HL-60 (cell line): ENCODE measurements at regions not wholly inside any gene's neighbourhood (a gene's known extent, or its start where the extent isn't known, plus 50 kb on each side); places are given as distances from the start of the nearest gene placed in this dataset.

Experiments used
- DNase-seq, 2 experiments: peaks; one replicate each; pipeline ENCODE4 v3.0.0-alpha.2; 2010 to 2020; ENCODE audit warnings: low read depth in 1 of 2, low spot score in 1 of 2
- H3K27ac ChIP-seq: fragments of 250-450 bp; sonication (Bioruptor Pico); replicated peaks from 2 replicates; pipeline ENCODE4 v1.5.1; 2020; ENCODE audit warnings: mild to moderate bottlenecking, moderate library complexity
- H3K27me3 ChIP-seq: fragments of 250-450 bp; sonication (Bioruptor Pico); 2 replicates; pipeline ENCODE4 v1.5.1; 2021; ENCODE audit warnings: mild to moderate bottlenecking, moderate library complexity; ENCODE audit not compliant: insufficient read depth, poor library complexity, severe bottlenecking
- H3K4me3 ChIP-seq: replicated peaks from 2 replicates; pipeline ENCODE4 v1.5.1; 2011; ENCODE audit warnings: mild to moderate bottlenecking, control low read depth, low read length; ENCODE audit not compliant: insufficient read depth
- GABPA ChIP-seq: IDR thresholded peaks from 2 replicates; pipeline ENCODE4 v1.6.1; 2012; ENCODE audit warnings: low read depth
- POLR2AphosphoS5 ChIP-seq: IDR thresholded peaks from 2 replicates; pipeline ENCODE4 v1.6.1; 2012; ENCODE audit warnings: low read depth
- SPI1 ChIP-seq: IDR thresholded peaks from 2 replicates; pipeline ENCODE4 v1.6.1; 2012; ENCODE audit warnings: low read depth, mild to moderate bottlenecking, borderline replicate concordance
- TF ChIP-seq, protein P1 (sequence below): IDR thresholded peaks from one replicate; pipeline ENCODE4 v1.5.1; 2011; ENCODE audit warnings: low read length, control low read depth, inconsistent platforms; ENCODE audit not compliant: insufficient read depth
- TF ChIP-seq, protein P2 (sequence below): IDR thresholded peaks from 2 replicates; pipeline ENCODE4 v1.6.1; 2012; ENCODE audit warnings: low read depth; ENCODE audit not compliant: insufficient replicate concordance

DNA sequence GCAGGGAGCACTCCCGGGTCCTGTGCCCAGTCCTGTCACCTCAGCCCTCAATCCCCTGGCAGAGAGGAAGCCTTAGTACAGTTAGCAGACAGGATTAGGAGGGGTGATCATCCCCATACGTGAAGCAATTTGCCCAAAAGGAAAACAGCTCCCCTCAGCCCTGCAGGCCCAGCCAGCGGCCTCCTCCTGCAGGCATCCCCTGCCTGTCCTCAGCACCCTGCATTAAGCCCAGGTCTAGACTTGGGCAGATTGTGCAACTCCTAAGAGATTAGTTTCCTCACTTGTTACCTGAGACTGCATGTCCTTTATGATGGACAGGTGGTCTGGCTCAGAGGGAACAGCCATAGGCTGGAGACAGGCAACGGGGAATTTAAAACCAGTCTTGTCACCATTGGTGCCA lies 95.5 kb upstream of the TMEM45B start:
- no peak overlapping the region for H3K27ac ChIP-seq
- TF ChIP-seq POLR2AphosphoS5 (no peak), SPI1 (no peak), GABPA (no peak)
- TF ChIP-seq, protein P1, sequence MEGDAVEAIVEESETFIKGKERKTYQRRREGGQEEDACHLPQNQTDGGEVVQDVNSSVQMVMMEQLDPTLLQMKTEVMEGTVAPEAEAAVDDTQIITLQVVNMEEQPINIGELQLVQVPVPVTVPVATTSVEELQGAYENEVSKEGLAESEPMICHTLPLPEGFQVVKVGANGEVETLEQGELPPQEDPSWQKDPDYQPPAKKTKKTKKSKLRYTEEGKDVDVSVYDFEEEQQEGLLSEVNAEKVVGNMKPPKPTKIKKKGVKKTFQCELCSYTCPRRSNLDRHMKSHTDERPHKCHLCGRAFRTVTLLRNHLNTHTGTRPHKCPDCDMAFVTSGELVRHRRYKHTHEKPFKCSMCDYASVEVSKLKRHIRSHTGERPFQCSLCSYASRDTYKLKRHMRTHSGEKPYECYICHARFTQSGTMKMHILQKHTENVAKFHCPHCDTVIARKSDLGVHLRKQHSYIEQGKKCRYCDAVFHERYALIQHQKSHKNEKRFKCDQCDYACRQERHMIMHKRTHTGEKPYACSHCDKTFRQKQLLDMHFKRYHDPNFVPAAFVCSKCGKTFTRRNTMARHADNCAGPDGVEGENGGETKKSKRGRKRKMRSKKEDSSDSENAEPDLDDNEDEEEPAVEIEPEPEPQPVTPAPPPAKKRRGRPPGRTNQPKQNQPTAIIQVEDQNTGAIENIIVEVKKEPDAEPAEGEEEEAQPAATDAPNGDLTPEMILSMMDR, result no peak
- TF ChIP-seq, protein P2, sequence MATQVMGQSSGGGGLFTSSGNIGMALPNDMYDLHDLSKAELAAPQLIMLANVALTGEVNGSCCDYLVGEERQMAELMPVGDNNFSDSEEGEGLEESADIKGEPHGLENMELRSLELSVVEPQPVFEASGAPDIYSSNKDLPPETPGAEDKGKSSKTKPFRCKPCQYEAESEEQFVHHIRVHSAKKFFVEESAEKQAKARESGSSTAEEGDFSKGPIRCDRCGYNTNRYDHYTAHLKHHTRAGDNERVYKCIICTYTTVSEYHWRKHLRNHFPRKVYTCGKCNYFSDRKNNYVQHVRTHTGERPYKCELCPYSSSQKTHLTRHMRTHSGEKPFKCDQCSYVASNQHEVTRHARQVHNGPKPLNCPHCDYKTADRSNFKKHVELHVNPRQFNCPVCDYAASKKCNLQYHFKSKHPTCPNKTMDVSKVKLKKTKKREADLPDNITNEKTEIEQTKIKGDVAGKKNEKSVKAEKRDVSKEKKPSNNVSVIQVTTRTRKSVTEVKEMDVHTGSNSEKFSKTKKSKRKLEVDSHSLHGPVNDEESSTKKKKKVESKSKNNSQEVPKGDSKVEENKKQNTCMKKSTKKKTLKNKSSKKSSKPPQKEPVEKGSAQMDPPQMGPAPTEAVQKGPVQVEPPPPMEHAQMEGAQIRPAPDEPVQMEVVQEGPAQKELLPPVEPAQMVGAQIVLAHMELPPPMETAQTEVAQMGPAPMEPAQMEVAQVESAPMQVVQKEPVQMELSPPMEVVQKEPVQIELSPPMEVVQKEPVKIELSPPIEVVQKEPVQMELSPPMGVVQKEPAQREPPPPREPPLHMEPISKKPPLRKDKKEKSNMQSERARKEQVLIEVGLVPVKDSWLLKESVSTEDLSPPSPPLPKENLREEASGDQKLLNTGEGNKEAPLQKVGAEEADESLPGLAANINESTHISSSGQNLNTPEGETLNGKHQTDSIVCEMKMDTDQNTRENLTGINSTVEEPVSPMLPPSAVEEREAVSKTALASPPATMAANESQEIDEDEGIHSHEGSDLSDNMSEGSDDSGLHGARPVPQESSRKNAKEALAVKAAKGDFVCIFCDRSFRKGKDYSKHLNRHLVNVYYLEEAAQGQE, result no peak
- no peak overlapping the region for H3K4me3 ChIP-seq
- peaks cover 3% of the 10 kb centered on the region for H3K27me3 ChIP-seq
- DNase-seq, result no peak

DNA sequence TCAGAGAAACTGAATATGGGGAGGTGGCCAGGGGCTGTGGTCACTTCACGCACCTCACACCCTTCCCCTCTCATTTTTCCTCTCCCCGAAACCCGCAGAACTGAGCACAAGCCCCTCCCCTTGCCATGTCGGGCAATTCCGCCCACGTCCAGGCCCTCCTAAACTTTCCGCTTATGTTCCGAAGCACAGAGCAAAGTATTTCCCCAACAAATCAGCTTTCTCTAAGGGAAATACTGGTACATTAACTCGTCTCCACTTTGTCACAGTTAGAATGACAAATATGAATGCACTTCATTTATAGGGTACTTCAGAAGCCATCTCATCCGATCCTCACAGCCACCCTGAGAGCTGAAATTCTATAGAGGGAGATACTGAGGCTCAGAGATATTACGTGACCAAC lies 94.7 kb upstream of the TMEM45B start:
- no peak overlapping the region for H3K4me3 ChIP-seq
- H3K27ac ChIP-seq, result no peak overlapping the region
- no peak for DNase-seq

DNA sequence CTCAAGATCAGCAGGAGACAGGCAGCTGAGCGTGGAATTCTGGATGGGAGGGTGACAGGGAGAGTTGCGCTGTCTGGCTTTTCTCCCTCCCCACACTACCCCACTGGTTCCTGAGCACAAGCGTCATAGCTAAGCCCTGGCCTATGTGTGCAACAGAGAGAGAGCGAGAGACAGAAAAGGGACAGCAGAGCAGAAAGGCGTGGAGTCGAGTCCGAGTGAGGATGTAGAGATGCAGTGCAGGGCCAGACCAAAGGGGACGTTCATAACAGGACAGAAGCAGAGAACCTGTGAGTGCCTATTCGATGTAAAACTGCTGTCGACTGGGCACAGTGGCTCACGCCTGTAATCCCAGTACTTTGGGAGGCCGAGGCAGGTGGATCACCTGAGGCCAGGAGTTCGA lies 94.0 kb upstream of the TMEM45B start:
- Histone ChIP-seq H3K27ac (no peak overlapping the region), H3K4me3 (no peak overlapping the region), H3K27me3 (peaks cover 3% of the 10 kb centered on the region)
- no peak for TF ChIP-seq POLR2AphosphoS5
- TF ChIP-seq, protein P2, result no peak
- TF ChIP-seq GABPA, result no peak
- no peak for TF ChIP-seq SPI1
- TF ChIP-seq, protein P1, result no peak
- no peak for DNase-seq

More for the DNA sequence above, 94.7 kb upstream of the TMEM45B start:
- peaks cover 3% of the 10 kb centered on the region for H3K27me3 ChIP-seq
- TF ChIP-seq GABPA (no peak), POLR2AphosphoS5 (no peak), SPI1 (no peak)
- TF ChIP-seq, protein P1, result no peak
- TF ChIP-seq, protein P2, result no peak
